ENCODE measurements at regions not wholly inside any gene's neighbourhood (a gene's known extent, or its start where the extent isn't known, plus 50 kb on each side); places are given as distances from the start of the nearest gene placed in this dataset.

- intact Hi-C loops (cut with DNase I; ENCODE audit: low total_unique reads), result no loop called here
- DNase-seq (ENCODE audit: low spot score in 2 of 2), result no peak
- 77 to 83% methylated on average over 2 of the region's 2 CpGs for WGBS, 2 donors
- H3K4me3 ChIP-seq (ENCODE audit: low read depth, poor library complexity, severe bottlenecking), result no peak overlapping the region
- TF ChIP-seq CTCF (IDR thresholded peaks at IDR 0.05) (no peak), POLR2A (IDR thresholded peaks at IDR 0.05) (no peak)
Measured at GRCh38 chr1:5812295-5812694, 179.9 kb downstream of the NPHP4 start.

GRCh38 chr1:5811419-5811818 is 180.8 kb downstream of the NPHP4 start:
- intact Hi-C loops (cut with DNase I; ENCODE audit: low total_unique reads), result no loop called here
- TF ChIP-seq CTCF (IDR thresholded peaks at IDR 0.05) (no peak), POLR2A (IDR thresholded peaks at IDR 0.05) (no peak)
- WGBS, 2 donors, result 29 to 42% methylated on average over 9 to 11 of the region's 11 CpGs
- DNase-seq (ENCODE audit: low spot score in 2 of 2), result no peak
- no peak overlapping the region for H3K4me3 ChIP-seq (ENCODE audit: low read depth, poor library complexity, severe bottlenecking)

- intact Hi-C loops (cut with DNase I; ENCODE audit: low total_unique reads), result no loop called here
- no peak for DNase-seq (ENCODE audit: low spot score in 2 of 2)
- no peak overlapping the region for H3K4me3 ChIP-seq (ENCODE audit: low read depth, poor library complexity, severe bottlenecking)
- TF ChIP-seq CTCF (IDR thresholded peaks at IDR 0.05), result no peak
- TF ChIP-seq POLR2A (IDR thresholded peaks at IDR 0.05), result no peak
- 55 to 60% methylated on average over 11 of the region's 11 CpGs for WGBS, 2 donors
Measured at GRCh38 chr1:5810553-5811270, 181.5 kb downstream of the NPHP4 start.

- H3K4me3 ChIP-seq (ENCODE audit: low read depth, poor library complexity, severe bottlenecking), result no peak overlapping the region
- TF ChIP-seq POLR2A (IDR thresholded peaks at IDR 0.05) (no peak), CTCF (IDR thresholded peaks at IDR 0.05) (no peak)
- no peak for DNase-seq (ENCODE audit: low spot score in 2 of 2)
- WGBS, 2 donors, result 92 to 93% methylated on average over 16 of the region's 16 CpGs
- intact Hi-C loops (cut with DNase I; ENCODE audit: low total_unique reads), result no loop called here
Measured at GRCh38 chr1:5810131-5810530, 182.1 kb downstream of the NPHP4 start.

GRCh38 chr1:5809207-5809788 is 182.9 kb downstream of the NPHP4 start:
- H3K4me3 ChIP-seq (ENCODE audit: low read depth, poor library complexity, severe bottlenecking), result no peak overlapping the region
- no peak for DNase-seq (ENCODE audit: low spot score in 2 of 2)
- intact Hi-C loops (cut with DNase I; ENCODE audit: low total_unique reads), result no loop called here
- 86 to 94% methylated on average over 9 of the region's 9 CpGs for WGBS, 2 donors
- TF ChIP-seq POLR2A (IDR thresholded peaks at IDR 0.05), result no peak
- no peak for TF ChIP-seq CTCF (IDR thresholded peaks at IDR 0.05)

- no peak overlapping the region for H3K4me3 ChIP-seq (ENCODE audit: low read depth, poor library complexity, severe bottlenecking)
- intact Hi-C loops (cut with DNase I; ENCODE audit: low total_unique reads), result no loop called here
- no peak for DNase-seq (ENCODE audit: low spot score in 2 of 2)
- TF ChIP-seq POLR2A (IDR thresholded peaks at IDR 0.05), result no peak
- TF ChIP-seq CTCF (IDR thresholded peaks at IDR 0.05), result no peak
Measured at GRCh38 chr1:5803851-5804250, 188.4 kb downstream of the NPHP4 start.

Measured in lower leg skin (tissue), 4 donors.